ENCODE measurements at regions not wholly inside any gene's neighbourhood (a gene's known extent, or its start where the extent isn't known, plus 50 kb on each side); places are given as distances from the start of the nearest gene placed in this dataset.

DNA sequence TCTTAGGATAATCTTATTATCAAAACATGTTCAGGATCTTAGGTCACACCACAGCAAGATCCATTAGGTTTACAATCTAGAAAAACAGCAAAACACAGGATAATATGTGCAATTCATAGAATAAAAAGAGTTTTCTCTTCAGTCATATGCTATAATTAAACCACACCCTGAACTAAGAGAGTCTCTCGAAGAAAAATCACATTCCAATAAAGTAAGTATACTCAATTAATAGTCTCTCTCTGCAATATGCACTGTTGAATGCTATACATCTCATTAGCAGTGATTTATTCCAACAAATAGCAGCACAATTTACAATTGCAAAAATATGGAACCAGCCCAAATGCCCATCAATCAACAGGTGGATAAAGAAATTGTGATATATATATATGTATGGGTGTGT, 383.7 kb downstream of the PPP3CA start:
- TF ChIP-seq, protein P1, sequence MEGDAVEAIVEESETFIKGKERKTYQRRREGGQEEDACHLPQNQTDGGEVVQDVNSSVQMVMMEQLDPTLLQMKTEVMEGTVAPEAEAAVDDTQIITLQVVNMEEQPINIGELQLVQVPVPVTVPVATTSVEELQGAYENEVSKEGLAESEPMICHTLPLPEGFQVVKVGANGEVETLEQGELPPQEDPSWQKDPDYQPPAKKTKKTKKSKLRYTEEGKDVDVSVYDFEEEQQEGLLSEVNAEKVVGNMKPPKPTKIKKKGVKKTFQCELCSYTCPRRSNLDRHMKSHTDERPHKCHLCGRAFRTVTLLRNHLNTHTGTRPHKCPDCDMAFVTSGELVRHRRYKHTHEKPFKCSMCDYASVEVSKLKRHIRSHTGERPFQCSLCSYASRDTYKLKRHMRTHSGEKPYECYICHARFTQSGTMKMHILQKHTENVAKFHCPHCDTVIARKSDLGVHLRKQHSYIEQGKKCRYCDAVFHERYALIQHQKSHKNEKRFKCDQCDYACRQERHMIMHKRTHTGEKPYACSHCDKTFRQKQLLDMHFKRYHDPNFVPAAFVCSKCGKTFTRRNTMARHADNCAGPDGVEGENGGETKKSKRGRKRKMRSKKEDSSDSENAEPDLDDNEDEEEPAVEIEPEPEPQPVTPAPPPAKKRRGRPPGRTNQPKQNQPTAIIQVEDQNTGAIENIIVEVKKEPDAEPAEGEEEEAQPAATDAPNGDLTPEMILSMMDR (conservative IDR thresholded peaks at IDR 0.05) = no peak
- Mint-ChIP-seq H3K27ac (no peak overlapping the region), H3K9me3 (no peaks in the 10 kb centered on the region), H3K4me1 (peaks cover 12% of the 10 kb centered on the region), H3K27me3 (ENCODE audit: insufficient read depth) (no peaks in the 10 kb centered on the region), H3K36me3 (ENCODE audit: low read depth) (no peaks in the 10 kb centered on the region), H3K4me3 (no peak overlapping the region)
- DNase-seq = no peak
- WGBS, 2 experiments (ENCODE audit: insufficient coverage in 1 of 2, insufficient read length in 1 of 2) = 86% methylated on average over 1 of the region's 1 CpG; no CpG with 5 or more reads in 1 of the 2 experiments
- Histone ChIP-seq H3K9ac (ENCODE audit: extremely low read depth, low read length, poor library complexity, severe bottlenecking) (no peak overlapping the region), H3K4me3 (ENCODE audit: low read length) (no peak overlapping the region), H3K27ac (ENCODE audit: low read depth, low read length) (no peak overlapping the region), H3K27me3 (ENCODE audit: control insufficient read depth, insufficient read depth, low read length, poor library complexity, severe bottlenecking) (no peaks in the 10 kb centered on the region), H3K9me3 (ENCODE audit: control insufficient read depth, low read length) (no peaks in the 10 kb centered on the region), H3K4me1 (ENCODE audit: control insufficient read depth, insufficient read depth, low read length) (no peaks in the 10 kb centered on the region), H3K36me3 (ENCODE audit: control insufficient read depth, insufficient read depth, low read length) (no peaks in the 10 kb centered on the region)

DNA sequence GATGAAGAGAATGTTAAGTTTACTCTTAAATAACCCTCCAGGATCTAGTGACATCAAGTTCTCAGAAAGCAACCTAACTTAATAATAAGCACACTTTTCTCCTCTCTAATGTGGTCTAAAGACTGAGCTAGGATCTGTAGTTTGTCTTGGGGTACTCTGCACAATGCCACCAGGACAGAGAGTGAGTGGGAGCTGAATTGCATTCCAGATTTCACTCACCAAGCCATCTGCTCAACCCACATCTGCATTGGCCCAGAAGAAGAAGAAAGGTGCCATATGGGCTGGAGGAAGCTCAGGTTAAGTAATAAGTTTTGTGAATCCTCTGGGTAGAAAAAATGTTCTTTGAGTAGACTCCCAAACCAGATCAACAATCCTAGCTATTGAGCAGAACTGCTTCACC, 384.6 kb downstream of the PPP3CA start:
- Histone ChIP-seq H3K4me3 (ENCODE audit: low read length) (no peak overlapping the region), H3K9me3 (ENCODE audit: control insufficient read depth, low read length) (no peaks in the 10 kb centered on the region), H3K27me3 (ENCODE audit: control insufficient read depth, insufficient read depth, low read length, poor library complexity, severe bottlenecking) (no peaks in the 10 kb centered on the region), H3K9ac (ENCODE audit: extremely low read depth, low read length, poor library complexity, severe bottlenecking) (no peak overlapping the region), H3K36me3 (ENCODE audit: control insufficient read depth, insufficient read depth, low read length) (no peaks in the 10 kb centered on the region), H3K4me1 (ENCODE audit: control insufficient read depth, insufficient read depth, low read length) (peaks cover 9% of the 10 kb centered on the region), H3K27ac (ENCODE audit: low read depth, low read length) (no peak overlapping the region)
- no peaks in the 10 kb centered on the region for H3K36me3 Mint-ChIP-seq (ENCODE audit: low read depth)
- TF ChIP-seq, protein P1 (conservative IDR thresholded peaks at IDR 0.05) = no peak
- H3K4me1 Mint-ChIP-seq = peaks cover 22% of the 10 kb centered on the region
- H3K4me3 Mint-ChIP-seq = no peak overlapping the region
- no peaks in the 10 kb centered on the region for H3K9me3 Mint-ChIP-seq
- DNase-seq = no peak
- no peaks in the 10 kb centered on the region for H3K27me3 Mint-ChIP-seq (ENCODE audit: insufficient read depth)
- H3K27ac Mint-ChIP-seq = no peak overlapping the region

DNA sequence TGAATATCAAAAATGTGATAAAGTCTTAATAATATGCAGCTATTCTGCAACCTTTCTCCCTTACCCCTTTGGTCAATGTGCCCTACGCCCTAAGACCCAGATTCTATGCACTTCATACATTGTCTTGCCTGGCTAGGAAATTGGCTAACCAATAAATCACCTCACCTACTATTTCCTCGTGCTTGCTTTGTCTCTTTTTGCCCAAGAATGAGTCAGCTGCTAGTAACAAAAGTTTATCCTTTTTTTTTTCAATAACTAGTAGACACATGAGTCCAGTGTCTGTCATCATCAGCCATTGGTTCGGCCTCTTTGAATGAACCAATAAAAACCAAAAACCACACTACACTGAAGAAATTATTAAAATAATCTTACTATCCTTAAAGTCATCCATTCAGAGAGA, 387.1 kb downstream of the PPP3CA start:
- 91 to 100% methylated on average over 2 to 3 of the region's 3 CpGs for WGBS, 2 experiments (ENCODE audit: insufficient coverage in 1 of 2, insufficient read length in 1 of 2)
- no peak for DNase-seq
- H3K27me3 Mint-ChIP-seq (ENCODE audit: insufficient read depth) = no peaks in the 10 kb centered on the region
- H3K27ac Mint-ChIP-seq = no peak overlapping the region
- no peaks in the 10 kb centered on the region for H3K9me3 Mint-ChIP-seq
- no peaks in the 10 kb centered on the region for H3K36me3 Mint-ChIP-seq (ENCODE audit: low read depth)
- no peaks in the 10 kb centered on the region for H3K36me3 ChIP-seq (ENCODE audit: control insufficient read depth, insufficient read depth, low read length)
- no peak overlapping the region for H3K4me3 ChIP-seq (ENCODE audit: low read length)
- H3K27me3 ChIP-seq (ENCODE audit: control insufficient read depth, insufficient read depth, low read length, poor library complexity, severe bottlenecking) = no peaks in the 10 kb centered on the region
- no peaks in the 10 kb centered on the region for H3K9me3 ChIP-seq (ENCODE audit: control insufficient read depth, low read length)
- H3K4me3 Mint-ChIP-seq = no peak overlapping the region
- H3K4me1 Mint-ChIP-seq = peaks cover 14% of the 10 kb centered on the region
- H3K4me1 ChIP-seq (ENCODE audit: control insufficient read depth, insufficient read depth, low read length) = peaks cover 9% of the 10 kb centered on the region
- H3K27ac ChIP-seq (ENCODE audit: low read depth, low read length) = no peak overlapping the region
- no peak overlapping the region for H3K9ac ChIP-seq (ENCODE audit: extremely low read depth, low read length, poor library complexity, severe bottlenecking)
- TF ChIP-seq, protein P1 (conservative IDR thresholded peaks at IDR 0.05) = no peak

All from endodermal cell (in vitro differentiated cells).